Activated CD8-positive, alpha-beta memory T cell treated with anti-CD3 and anti-CD28 coated beads for 36 hours (primary cell): ENCODE measurements at regions not wholly inside any gene's neighbourhood (a gene's known extent, or its start where the extent isn't known, plus 50 kb on each side); places are given as distances from the start of the nearest gene placed in this dataset.

Source experiments
- CTCF ChIA-PET: fragments of 350-600 bp; sonication (Branson Sonifier 250); formaldehyde crosslinking; loops from one replicate; lab custom pipeline; 2021; ENCODE audit warnings: antibody characterized with exemption; lab: Charles Lee
- POLR2A ChIA-PET: fragments of 350-600 bp; sonication (Branson Sonifier 250); formaldehyde crosslinking; loops from one replicate; lab custom pipeline; 2021; ENCODE audit warnings: antibody characterized with exemption; lab: Charles Lee

DNA sequence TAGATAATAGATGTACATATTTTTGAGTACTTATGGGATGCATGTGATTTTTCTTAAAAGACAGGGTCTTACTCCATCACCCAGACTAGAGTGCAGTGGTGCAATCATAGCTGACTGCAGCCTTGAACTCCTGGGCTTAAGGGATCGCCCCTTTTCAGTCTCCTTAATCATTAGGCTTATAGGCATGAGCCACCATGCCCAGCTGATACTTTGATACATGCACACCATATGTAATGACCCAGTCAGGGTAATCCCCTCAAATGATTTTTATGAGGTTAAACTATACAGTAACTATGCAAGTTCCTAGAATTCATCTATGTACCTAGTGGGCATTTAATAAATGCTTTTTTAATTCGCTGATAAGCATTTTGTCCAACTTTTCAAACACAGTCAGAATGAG lies 292.3 kb downstream of the DTWD2 start:
- ChIA-PET POLR2A (no interaction called here), CTCF (no interaction called here)

GRCh38 chr5:118692811-118693342 lies 295.5 kb downstream of the DTWD2 start:
- POLR2A ChIA-PET: no interaction called here
- CTCF ChIA-PET: no interaction called here

GRCh38 chr5:118687661-118688621 lies 300.4 kb downstream of the DTWD2 start:
- ChIA-PET POLR2A (no interaction called here), CTCF (no interaction called here)

GRCh38 chr5:118687100-118687499 lies 301.2 kb downstream of the DTWD2 start:
- ChIA-PET CTCF (no interaction called here), POLR2A (no interaction called here)

- POLR2A ChIA-PET: no interaction called here
- CTCF ChIA-PET: no interaction called here
These were observed 306.7 kb downstream of the DTWD2 start for GRCh38 chr5:118681655-118682054.

- POLR2A ChIA-PET: no interaction called here
These were observed 308.9 kb downstream of the DTWD2 start for GRCh38 chr5:118679264-118679940.

DNA sequence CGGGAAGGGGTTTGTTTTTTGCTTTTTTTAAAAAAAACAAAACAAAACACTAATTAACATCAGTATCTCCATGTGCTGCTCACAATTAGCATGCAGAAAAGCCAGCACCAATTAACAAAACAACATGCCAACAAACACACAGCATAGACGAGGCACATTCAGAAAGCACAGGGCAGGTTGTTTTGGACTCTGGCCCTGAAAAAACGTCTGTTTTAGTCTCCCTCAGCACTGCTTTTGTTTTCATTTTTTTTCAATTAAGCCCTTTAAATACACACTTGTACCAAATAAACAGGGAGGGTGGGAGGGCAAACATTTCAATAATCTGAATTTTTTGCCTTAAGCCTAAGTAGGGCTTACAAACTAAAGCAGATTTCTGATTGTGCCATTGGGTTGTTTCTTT lies 309.6 kb downstream of the DTWD2 start:
- CTCF ChIA-PET: no interaction called here
- POLR2A ChIA-PET: no interaction called here

More at GRCh38 chr5:118679264-118679940, 308.9 kb downstream of the DTWD2 start:
- CTCF ChIA-PET: no interaction called here

DNA sequence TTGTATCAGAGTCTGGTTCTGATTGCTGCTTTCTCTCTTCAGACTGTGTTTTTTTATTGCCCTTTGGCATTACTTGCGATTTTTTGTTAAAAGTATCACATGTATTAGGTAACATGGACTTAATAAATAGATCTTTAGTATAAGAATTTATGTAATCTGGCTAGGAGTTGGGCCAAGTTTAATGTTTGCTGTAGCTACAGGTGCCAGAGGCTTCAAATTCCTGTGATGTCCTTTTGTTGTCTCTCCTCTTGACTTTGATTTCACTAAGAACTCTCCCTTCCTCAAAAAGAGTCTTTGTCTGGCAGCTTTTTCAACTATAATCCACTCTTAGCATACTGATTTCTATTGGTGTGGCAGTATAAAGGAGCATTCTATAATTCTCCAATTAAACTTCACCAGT lies 313.1 kb downstream of the DTWD2 start:
- CTCF ChIA-PET: no interaction called here
- POLR2A ChIA-PET: no interaction called here

DNA sequence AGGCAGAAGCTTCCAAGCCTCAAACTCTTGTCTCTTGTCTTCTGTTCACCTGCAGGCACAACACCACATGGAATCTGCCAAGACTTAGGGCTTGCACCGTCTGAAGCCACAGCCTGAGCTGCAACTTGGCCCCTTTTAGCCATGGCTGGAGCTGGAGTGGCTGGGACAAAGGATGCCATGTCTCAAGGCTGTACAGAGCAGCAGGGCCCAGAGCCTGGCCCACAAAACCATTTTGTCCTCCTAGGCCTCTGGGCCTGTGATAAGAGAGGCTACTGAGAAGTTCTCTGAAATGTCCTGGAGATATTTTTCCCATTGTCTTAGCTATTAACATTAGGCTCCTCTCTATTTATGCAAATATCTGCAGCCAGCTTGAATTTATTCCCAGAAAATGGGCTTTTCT lies 330.8 kb downstream of the DTWD2 start:
- ChIA-PET POLR2A (no interaction called here), CTCF (no interaction called here)

DNA sequence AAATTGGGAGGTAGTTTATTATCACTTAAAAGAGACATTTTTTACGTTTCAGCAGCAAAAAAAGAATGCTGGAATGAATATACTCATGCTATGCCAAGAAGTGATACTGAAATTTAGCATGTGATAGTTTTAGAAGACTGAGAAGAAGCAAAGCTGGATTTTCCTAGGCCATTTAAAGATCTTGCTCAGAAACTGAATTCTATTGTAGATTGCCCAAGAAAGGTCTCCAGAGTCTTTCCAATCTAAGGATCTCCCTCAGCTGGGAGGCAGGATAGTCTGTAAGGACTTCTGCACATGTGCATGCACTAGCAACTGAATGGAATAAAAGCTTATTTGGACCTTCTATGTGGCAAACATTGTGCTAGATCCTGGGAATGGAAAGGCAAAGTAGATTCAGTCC lies 334.5 kb downstream of the DTWD2 start:
- ChIA-PET POLR2A (no interaction called here), CTCF (no interaction called here)

GRCh38 chr5:118653183-118653582 lies 335.2 kb downstream of the DTWD2 start:
- POLR2A ChIA-PET: no interaction called here
- CTCF ChIA-PET: no interaction called here

- CTCF ChIA-PET: no interaction called here
- POLR2A ChIA-PET: no interaction called here
These were observed 337.3 kb downstream of the DTWD2 start for GRCh38 chr5:118651002-118651401.

- CTCF ChIA-PET: no interaction called here
- POLR2A ChIA-PET: no interaction called here
These were observed 340.8 kb downstream of the DTWD2 start for GRCh38 chr5:118647587-118647986.

GRCh38 chr5:118646917-118647316 lies 341.4 kb downstream of the DTWD2 start:
- CTCF ChIA-PET: no interaction called here
- POLR2A ChIA-PET: no interaction called here

DNA sequence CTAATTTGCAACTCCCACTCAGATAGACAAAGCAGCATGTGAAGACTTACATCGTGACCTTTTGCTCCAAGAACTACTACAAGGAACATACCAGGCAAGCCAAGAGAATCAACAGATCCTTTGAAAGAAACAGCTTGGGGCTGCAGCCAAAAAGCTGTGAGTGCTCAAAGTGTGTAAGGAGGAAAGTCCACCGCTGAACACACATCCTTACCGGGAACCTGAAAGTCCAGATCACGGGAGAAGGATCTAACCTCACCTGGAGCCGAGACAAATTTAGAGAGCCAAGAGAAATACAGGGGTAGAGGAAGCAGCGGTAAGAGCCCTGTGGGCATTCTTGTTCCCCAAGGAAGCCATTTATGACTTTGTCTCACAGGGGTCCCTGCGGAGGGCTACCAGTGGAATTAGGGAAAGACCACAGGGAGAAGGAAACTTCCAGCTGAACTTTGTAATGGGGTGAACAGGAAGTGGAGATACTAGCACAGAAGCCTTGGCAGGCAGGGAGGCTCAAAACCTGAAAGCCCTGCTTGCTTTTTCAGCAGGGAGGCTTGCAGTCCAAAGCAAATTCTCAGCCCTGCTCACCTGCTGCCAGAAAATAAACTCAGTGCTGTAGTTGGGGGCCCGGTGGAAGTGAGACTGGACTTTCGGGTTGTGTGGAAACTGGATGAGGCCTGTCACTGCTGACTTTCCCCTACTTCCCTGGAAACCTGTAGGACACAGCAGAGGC lies 350.2 kb downstream of the DTWD2 start:
- POLR2A ChIA-PET: no interaction called here
- CTCF ChIA-PET: no interaction called here

DNA sequence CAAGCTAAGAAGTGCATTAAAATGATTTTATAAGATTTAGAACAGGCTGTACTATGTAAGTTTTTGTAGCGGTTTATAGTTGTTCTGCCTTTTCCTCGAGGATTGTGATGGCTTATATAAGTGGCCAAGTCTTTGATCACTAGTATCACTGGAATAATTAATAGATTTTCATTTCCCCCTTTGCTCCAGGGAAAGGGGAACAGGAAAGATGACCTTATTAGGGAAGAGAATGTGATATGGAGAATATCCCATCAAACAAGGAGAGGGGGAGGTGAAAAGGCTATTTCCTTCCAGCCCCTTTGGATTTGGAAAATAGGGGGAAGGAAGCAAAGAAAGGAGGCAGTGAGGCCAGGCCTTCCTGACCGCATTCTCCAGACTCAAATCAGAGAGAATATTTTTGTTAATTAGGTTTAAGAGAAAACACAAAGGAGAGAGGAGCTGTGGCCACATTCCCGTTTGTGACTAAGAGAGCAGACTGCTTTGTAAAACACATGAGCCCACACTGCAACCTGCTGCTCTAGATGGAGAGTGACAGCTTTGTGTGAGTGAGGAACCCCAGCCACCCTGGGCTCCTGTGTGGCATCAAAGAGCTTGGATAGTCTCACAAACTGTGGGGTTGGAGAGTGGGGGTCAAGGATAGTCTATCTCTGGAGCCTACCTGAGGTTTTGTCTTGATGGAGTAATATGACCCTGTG lies 359.5 kb downstream of the DTWD2 start:
- CTCF ChIA-PET: interaction anchor here (1.0 kb wide), 1 partner anchor 11 kb away, joined by 3 read pairs; no protein-coding TSS in a partner anchor
- POLR2A ChIA-PET: no interaction called here

DNA sequence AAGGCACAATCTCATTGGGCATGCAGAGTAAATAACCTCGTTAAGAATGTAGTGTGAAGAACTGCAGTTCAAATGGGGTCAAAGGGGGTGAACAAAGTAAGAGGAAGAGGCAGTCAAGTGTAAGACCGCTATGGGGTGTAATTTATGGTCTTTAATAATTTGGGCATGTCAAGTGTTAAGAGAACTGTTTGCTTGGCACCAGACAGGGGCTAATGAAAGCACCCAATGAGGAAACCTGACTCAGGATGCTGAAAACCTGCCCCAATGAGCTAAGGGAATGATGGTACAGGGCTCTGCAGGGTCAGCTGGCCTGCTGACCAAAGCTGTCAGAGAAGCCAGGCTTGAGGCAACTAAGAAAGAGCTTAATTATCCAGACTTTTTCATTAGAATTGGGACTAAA lies 368.1 kb downstream of the DTWD2 start:
- ChIA-PET POLR2A (no interaction called here), CTCF (no interaction called here)

- ChIA-PET CTCF (no interaction called here), POLR2A (no interaction called here)
These were observed 368.5 kb downstream of the DTWD2 start for GRCh38 chr5:118619823-118620222.

- POLR2A ChIA-PET: no interaction called here
- CTCF ChIA-PET: no interaction called here
These were observed 372.1 kb downstream of the DTWD2 start for GRCh38 chr5:118616281-118616680.
